HT1080 (cell line): ENCODE measurements at regions not wholly inside any gene's neighbourhood (a gene's known extent, or its start where the extent isn't known, plus 50 kb on each side); places are given as distances from the start of the nearest gene placed in this dataset.
"Not testable (repeated sequence)": the region's sequence is repeated elsewhere in the genome, so short reads cannot be mapped to it uniquely, and the experiment has no call there.

Experiments used
- DNase-seq: peaks from one replicate; pipeline ENCODE4 v3.0.0-alpha.2; 2015; ENCODE audit warnings: low read depth

DNA sequence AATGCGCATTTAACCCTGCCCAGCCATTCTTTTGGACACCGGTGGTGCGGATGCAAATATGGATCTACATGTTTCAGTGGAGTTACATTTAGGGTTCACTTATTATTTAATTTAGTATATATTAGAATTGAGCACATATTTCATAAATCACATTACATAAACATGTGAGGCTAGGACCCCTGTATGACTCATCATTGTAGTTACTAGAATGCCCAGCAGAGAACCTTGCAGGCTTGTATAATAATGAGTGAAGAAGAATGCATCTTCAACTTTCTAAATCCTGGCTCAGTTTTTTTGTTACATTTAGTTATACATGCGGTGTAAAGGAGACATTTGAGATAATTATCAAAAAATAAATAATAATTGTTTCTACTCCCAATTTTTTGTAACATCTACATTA is 369.0 kb downstream of the ATP23 start:
- DNase-seq: no peak

GRCh38 chr12:58310809-58311622 is 369.6 kb downstream of the ATP23 start:
- DNase-seq: peak; percentile 93

DNA sequence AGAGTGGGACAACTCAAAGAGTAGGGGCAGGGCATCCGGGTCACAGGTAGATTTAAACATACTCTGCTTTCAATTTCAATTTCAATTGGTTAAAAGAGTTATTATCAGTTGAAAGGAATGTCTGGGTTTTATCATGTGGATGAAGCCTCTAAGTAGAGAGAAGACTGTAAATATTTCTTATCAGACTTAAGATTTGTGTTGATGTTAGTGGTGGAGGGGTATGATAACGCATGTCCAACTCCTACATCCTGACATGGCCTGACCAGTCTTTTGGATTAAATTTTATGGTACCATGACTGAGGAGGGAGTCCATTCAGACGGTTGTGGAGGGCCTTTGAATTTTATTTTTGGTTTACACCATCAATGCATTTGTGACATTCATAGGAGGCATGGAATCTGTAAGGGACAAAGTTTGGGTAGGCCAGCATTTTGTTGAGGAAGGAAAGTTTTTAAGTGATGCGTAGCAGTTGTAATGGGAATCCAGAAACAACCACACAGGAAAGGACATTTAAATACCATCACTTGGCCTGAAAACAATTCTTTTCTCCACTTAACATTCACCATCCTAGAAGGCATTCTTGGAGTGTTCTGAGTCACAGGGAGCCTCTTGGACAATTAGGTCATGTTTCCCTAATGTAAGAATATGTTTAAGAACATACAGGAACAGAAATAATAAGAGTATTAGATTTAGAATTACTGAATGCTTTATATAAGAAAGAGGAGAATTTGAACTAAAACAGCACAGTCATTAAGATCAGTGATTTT is 371.9 kb downstream of the ATP23 start:
- peak; percentile 52 for DNase-seq

- DNase-seq: no peak
These were observed 373.2 kb downstream of the ATP23 start for GRCh38 chr12:58314610-58315009.

DNA sequence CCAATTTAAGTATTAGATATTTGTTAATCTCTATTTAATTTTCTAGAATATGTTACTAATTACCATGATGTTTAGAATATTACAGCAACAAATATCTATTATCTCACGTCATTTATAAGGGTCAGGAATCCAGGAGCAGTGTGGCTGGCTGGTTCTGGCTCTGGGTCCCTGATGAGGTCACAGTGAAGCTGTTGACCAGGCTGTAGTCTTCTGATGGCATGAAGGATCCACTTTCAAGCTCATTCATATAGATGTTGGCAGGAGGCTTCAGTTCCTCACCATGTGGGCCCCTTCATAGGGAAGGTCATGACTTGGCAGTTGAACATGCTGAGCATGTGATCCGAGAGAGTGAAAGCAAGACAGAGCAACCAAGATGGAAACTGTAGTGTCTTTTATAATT is 375.6 kb downstream of the ATP23 start:
- no peak for DNase-seq

GRCh38 chr12:58321414-58321813 is 380.0 kb downstream of the ATP23 start:
- DNase-seq: no peak

DNA sequence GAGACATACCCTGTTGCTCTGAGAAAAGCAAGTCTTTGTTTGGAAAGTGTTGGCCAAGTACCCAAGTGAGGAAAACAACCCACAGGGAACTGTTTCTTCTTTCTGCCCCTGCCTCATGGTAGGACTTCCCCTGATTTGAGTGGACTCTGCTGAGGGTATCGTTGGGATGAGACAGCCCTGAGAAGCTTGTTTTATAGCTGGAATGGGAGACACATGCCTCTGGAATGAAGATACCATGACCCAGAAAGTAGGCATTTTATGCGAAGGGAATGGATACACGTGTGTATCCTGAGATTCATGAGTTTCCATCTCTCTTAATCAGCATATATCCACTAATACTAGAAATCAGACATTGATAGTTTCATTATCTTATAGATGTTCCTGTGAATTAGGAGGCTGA is 382.3 kb downstream of the ATP23 start:
- DNase-seq: no peak

- DNase-seq: no peak
These were observed 384.2 kb downstream of the ATP23 start for GRCh38 chr12:58325561-58325960.

DNA sequence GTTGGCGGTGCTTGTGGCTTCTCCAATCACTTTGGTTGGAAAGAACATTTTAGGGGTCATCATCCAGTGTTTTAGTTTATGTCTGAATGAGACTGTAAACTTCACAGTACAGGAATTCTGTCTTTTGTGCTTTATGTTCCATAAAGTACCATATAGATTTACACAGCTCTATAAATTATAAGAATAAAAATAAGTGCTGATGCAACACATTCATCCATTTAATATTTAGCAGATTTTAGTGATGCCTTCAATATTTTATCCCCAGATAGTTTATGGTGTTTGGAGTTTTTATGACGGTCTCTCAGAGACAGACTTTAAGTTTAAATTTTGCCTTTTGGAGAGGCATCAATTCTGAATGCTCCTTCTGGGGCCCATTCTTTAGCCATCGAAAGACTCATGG is 385.2 kb downstream of the ATP23 start:
- no peak for DNase-seq

DNA sequence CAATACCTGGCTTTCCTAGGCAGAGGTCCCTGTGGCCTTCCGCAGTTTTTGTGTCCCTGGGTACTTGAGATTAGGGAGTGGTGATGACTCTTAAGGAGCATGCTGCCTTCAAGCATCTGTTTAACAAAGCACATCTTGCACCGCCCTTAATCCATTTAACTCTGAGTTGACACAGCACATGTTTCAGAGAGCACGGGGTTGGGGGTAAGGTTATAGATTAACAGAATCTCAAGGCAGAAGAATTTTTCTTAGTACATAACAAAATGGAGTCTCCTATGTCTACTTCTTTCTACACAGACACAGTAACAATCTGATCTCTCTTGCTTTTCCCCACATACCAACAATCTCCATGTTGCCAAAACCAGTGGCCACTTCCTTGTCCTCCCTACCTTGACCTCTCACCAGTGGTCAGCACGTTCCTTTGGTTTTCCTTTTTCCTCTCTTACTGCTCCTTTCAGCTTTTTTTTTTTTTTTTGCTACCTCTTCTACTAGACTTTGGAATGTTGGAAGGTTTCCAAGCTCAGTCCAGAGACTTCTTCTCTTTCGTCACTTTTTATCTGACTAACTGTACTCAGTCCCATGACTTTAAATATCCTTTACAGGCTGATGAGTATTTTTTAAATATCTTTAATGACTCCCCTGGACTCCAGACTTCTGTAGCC is 395.3 kb downstream of the ATP23 start:
- DNase-seq: peak; percentile 78

DNA sequence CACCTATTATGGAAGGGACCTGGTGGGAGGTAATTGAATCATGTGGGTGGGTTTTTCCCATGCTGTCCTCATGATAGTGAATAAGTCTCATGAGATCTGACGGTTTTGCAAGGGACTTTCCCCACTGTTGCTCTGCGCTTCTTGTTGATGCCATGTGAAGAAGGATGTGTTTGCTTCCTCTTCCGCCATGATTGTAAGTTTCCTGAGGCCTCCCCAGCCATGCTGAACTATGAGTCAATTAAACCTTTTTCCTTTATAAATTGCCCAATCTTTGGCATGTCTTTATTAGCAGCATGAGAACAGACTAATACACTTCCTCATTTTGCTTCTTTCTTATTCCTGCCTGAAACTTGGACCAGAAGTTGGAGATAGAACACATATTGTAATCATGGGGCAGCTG is 396.2 kb downstream of the ATP23 start:
- not testable (repeated sequence) for DNase-seq

- no peak for DNase-seq
These were observed 400.4 kb downstream of the ATP23 start for GRCh38 chr12:58341791-58342190.

GRCh38 chr12:58342736-58343135 is 401.4 kb downstream of the ATP23 start:
- no peak for DNase-seq

DNA sequence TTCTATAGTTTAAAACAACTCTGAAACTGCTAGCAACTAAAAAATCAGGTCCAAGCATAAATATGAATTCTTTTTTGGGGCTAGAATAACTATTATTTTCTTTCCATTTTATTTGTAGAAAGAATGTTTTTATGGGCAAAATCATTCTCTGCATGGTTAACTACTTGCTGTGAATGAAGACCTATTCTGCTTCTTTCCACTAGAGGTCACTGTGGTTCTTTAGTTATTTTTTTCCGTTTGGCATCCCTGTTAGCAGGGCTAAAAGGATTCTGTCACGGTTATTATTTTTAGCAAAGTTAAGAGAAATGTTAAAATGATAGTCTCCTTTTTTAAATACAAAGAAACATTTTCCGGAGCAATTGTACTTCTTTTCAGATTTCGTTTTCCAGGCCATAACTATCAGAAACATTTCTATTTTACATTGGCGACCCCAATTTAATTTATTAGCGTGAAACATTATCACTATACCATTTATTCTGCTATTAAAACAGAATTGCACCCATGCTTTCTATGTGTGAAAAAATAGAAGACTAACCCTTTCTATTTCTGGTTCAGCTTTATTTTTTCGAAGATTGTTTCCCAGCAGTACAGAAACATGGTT is 404.8 kb downstream of the ATP23 start:
- DNase-seq: peak; percentile 52

DNA sequence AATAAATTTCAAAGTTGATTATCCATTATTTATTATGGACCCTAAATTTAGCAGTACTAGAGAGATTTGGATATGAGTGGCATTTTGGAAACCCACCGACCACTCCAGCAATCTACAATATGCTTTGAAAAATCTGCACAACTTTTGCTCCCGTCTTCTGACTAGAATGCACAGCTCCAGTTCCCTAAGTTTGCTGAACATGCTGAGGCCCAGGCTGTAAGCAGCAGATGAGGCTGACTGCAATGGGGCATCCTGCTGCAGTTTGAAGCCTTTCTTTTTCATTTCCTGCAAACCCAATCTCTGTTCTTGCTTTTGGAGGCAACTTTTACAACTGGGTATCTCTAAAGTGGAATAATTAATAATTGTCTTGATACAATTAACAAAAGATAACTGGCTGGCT is 405.8 kb downstream of the ATP23 start:
- no peak for DNase-seq

- DNase-seq: no peak
These were observed 406.3 kb downstream of the ATP23 start for GRCh38 chr12:58347691-58348090.

- DNase-seq: no peak
These were observed 407.8 kb downstream of the ATP23 start for GRCh38 chr12:58349161-58349560.

GRCh38 chr12:58356794-58357193 is 415.4 kb downstream of the ATP23 start:
- no peak for DNase-seq

DNA sequence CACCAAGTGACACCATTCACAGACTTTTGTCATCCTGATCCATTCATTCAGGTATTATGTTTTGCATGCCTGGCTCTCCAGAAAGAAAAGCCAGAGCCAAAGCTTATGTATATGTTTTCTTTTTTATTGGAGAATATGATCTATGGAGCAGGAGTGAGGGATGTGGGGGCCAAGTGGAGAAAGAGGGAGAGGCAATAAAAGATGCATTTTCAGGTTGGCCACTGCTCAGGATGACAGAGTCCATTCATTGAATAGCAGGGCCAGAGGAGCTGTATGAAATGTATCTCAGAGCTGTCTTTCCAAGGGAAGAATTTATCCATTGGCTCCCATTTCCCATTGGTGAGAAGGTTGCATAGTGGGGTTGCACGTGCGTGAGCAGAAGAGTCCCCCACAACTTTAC is 416.1 kb downstream of the ATP23 start:
- DNase-seq: no peak

DNA sequence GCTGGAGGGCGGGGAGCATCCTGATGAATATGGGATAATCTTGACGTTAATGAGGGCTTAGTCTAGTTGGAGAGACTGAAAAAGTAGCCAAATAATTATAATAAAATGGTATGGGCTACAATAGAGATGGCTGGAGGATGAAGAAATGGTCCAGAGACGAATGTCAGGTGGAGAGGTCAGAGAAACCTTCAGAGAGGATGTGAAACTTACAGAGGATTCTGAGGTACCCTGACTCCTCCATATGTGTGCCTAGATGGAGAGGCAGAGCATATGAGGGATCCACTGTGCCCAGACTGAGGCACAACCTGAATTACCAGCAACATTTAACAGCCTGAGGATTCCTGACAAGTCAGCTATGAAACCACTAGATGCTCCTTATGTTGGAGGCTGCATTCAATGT is 417.0 kb downstream of the ATP23 start:
- no peak for DNase-seq

- DNase-seq: no peak
These were observed 417.7 kb downstream of the ATP23 start for GRCh38 chr12:58359084-58359483.

DNA sequence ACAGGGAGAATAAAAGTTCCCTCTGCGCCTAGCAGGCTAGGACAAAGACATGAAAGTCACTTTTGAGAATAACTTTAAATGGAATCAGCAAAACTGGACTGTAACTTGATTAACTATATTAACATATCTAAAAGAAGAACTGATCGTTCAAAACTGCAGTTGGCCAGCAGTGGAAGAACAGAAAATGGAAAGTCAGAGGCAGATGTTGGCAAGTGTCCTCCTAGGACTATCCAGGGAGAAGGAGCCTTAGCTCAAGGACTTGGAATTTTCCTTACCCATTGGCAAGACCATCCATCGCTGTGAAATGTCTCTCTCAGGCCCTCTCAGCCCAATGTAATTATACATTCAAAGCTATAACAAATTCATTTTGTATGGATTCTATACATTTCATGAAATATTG is 419.7 kb downstream of the ATP23 start:
- no peak for DNase-seq
